IPS-18a (cell line): ENCODE measurements at regions not wholly inside any gene's neighbourhood (a gene's known extent, or its start where the extent isn't known, plus 50 kb on each side); places are given as distances from the start of the nearest gene placed in this dataset.
"Not testable (repeated sequence)": the region's sequence is repeated elsewhere in the genome, so short reads cannot be mapped to it uniquely, and the experiment has no call there.

Experiments
- H3K27ac ChIP-seq: one replicate; pipeline ENCODE4 v1.5.1; 2013; ENCODE audit warnings: low read length
- H3K27me3 ChIP-seq: one replicate; pipeline ENCODE4 v1.6.1; 2013; ENCODE audit warnings: mild to moderate bottlenecking, low read length; ENCODE audit not compliant: control insufficient read depth, insufficient read depth
- H3K36me3 ChIP-seq: one replicate; pipeline ENCODE4 v1.6.1; 2013; ENCODE audit warnings: low read depth, low read length; ENCODE audit not compliant: control insufficient read depth
- H3K4me1 ChIP-seq: one replicate; pipeline ENCODE4 v1.6.1; 2013; ENCODE audit warnings: low read depth, low read length; ENCODE audit not compliant: control insufficient read depth
- H3K4me3 ChIP-seq: one replicate; pipeline ENCODE4 v1.5.1; 2013; ENCODE audit warnings: low read length
- H3K9ac ChIP-seq: one replicate; pipeline ENCODE4 v1.6.1; 2013; ENCODE audit warnings: mild to moderate bottlenecking, low read length, moderate library complexity
- H3K9me3 ChIP-seq: one replicate; pipeline ENCODE4 v1.6.1; 2013; ENCODE audit warnings: low read depth, low read length; ENCODE audit not compliant: control insufficient read depth

DNA sequence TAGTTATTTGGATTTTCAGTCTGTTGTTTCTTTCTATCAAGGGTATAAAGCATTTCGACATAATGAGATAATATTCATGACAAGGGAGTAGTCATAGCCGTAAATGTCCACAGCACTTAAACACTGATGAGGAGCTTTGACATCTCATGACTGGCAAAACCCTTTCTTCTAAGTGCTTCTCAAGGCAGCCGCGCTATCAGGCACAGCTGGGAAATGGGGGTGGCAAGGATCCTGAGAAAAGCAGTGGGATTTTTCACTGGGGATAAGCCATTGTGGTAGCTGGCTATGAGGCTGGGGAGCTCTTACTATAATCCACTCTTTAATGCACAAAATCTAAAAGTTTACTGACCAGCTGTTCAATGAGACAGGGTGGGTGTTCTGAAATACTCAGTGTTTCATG lies 493.2 kb upstream of the KLF6 start:
- H3K4me3 ChIP-seq: no peak overlapping the region
- no peak overlapping the region for H3K9ac ChIP-seq
- no peaks in the 10 kb centered on the region for H3K9me3 ChIP-seq
- no peaks in the 10 kb centered on the region for H3K36me3 ChIP-seq
- H3K4me1 ChIP-seq: peaks cover 11% of the 10 kb centered on the region
- no peaks in the 10 kb centered on the region for H3K27me3 ChIP-seq
- H3K27ac ChIP-seq: no peak overlapping the region

DNA sequence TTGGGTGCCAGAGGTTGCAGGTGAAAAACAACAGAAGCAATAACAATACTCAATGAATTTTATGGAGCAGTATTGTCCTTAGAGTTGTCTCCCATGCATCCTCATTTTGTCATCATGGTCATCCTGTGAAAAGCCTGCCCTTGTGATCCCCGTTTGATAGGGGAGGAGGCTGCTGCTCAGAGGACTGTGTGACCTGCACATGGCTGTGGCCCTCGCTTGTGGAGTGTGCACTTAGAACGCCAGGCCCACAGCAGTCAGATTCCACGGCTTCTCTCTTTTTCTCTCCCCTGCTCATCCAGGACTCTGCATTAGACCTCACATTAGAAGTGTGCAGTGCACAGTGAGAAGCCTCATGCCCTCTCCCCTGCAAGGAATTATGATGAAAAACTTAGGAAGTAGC lies 491.1 kb upstream of the KLF6 start:
- H3K9me3 ChIP-seq: peaks cover 5% of the 10 kb centered on the region
- no peak overlapping the region for H3K27ac ChIP-seq
- no peaks in the 10 kb centered on the region for H3K27me3 ChIP-seq
- no peaks in the 10 kb centered on the region for H3K36me3 ChIP-seq
- H3K4me3 ChIP-seq: no peak overlapping the region
- H3K9ac ChIP-seq: no peak overlapping the region
- H3K4me1 ChIP-seq: peaks cover 5% of the 10 kb centered on the region

DNA sequence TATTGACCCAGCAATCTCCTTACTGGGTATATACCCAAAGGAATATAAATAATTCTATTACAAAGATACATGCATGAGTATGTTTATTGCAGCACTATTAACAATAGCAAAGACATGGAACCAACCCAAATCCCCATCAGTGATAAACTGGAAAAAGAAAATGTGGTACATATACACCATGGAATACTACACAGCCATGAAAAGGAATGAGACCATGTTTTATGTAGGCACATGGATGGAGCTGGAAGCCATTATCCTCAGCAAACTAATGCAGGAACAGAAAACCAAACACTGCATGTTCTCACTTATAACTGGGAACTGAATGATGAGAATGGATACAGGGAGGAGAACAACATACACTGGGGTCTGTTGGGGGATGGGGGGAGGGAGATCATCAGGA lies 489.7 kb upstream of the KLF6 start:
- H3K9me3 ChIP-seq: peaks cover 16% of the 10 kb centered on the region
- not testable (repeated sequence) for H3K4me1 ChIP-seq, H3K4me3 ChIP-seq, H3K27ac ChIP-seq, H3K36me3 ChIP-seq, H3K9ac ChIP-seq, H3K27me3 ChIP-seq

DNA sequence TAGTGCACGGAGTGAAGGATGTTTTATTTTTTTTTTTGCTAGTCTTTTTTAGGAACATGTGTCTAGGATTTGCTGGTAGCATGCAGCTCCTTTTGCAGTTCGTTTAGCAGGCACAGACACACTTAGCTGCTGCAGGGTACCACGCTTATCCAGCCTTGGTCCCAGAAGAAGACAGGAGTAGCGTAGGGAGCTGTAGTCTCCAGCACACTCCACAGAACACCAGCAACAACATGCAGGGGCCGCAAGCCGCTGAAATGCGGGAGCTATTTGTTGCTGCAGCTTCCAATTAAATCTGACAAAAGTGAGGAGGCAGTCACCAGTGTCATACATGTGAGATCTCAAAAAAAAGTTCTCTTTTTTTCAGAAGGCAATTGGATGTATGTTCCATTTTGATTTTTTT lies 486.2 kb upstream of the KLF6 start:
- Histone ChIP-seq H3K9me3 (peaks cover 16% of the 10 kb centered on the region), H3K27ac (no peak overlapping the region), H3K4me1 (no peaks in the 10 kb centered on the region), H3K36me3 (no peaks in the 10 kb centered on the region), H3K9ac (no peak overlapping the region), H3K27me3 (no peaks in the 10 kb centered on the region), H3K4me3 (no peak overlapping the region)

DNA sequence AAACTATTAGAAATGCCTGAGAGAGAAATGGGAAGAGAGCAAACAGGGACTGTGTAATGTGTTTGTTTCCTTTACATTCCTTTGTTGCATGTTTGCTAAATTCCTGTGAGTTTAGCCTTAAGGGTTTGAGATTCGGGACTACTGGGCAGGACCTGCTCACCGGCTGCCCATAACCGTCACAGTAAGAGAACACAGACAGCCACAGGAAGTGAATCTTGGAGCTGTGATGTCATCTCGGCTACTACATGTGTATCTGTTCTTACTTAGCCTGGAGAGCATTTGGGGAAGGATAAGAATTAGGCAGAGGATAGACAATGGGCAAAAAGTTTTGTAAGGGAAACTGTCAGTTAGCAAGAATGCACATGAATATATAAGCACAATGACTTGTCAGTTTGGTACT lies 485.1 kb upstream of the KLF6 start:
- Histone ChIP-seq H3K9me3 (peaks cover 16% of the 10 kb centered on the region), H3K9ac (no peak overlapping the region), H3K4me3 (no peak overlapping the region), H3K36me3 (no peaks in the 10 kb centered on the region), H3K27me3 (no peaks in the 10 kb centered on the region), H3K4me1 (no peaks in the 10 kb centered on the region), H3K27ac (no peak overlapping the region)

DNA sequence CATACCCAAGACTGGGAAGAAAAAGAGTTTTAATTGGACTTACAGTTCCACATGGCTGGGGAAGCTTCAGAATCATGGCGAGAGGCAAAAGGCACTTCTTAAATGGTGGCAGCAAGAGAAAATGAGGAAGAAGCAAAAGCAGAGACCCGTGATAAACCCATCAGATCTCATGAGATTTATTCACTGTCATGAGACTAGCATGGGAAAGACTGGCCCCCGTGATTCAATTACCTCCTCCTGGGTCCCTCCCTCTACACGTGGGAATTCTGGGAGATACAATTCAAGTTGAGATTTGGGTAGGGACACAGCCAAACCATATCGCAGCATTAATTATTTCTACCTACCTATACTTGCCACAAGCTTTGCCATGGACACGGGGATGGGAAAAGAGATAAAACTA lies 483.5 kb upstream of the KLF6 start:
- H3K9me3 ChIP-seq: peaks cover 16% of the 10 kb centered on the region
- not testable (repeated sequence) for H3K4me1 ChIP-seq, H3K27me3 ChIP-seq, H3K9ac ChIP-seq, H3K27ac ChIP-seq, H3K4me3 ChIP-seq, H3K36me3 ChIP-seq

DNA sequence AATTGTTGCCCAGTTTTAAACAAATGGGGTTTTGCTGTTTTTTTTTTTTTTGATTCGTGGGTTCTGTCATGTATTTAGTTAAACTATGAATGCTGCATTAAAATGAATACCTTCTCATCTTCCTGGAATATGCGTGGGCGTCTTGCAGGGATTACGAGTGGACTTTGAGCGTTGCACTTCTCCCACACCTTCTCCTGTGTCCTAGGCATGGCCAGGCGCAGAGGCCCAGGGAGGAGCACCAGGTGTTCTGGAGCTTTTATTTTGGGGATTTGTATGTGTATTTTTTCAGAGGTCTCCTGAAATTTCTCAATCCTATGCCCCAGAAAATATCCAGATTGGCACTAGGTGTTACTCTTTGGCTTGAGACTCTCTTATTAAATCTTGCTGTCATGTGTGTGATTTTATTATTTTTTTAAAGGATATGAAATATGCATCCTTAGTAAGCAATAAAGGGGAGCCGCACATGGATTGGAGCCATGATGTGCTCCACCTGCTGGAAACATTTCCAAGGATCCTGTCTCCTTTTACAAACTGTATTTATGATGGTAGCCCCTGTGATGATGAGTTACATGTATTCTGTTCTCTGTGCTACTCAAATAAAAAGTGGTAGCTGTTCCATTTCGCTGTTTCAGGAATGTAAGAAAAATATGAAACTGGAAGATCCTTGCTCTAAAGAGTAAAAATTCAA lies 482.2 kb upstream of the KLF6 start:
- no peaks in the 10 kb centered on the region for H3K4me1 ChIP-seq

DNA sequence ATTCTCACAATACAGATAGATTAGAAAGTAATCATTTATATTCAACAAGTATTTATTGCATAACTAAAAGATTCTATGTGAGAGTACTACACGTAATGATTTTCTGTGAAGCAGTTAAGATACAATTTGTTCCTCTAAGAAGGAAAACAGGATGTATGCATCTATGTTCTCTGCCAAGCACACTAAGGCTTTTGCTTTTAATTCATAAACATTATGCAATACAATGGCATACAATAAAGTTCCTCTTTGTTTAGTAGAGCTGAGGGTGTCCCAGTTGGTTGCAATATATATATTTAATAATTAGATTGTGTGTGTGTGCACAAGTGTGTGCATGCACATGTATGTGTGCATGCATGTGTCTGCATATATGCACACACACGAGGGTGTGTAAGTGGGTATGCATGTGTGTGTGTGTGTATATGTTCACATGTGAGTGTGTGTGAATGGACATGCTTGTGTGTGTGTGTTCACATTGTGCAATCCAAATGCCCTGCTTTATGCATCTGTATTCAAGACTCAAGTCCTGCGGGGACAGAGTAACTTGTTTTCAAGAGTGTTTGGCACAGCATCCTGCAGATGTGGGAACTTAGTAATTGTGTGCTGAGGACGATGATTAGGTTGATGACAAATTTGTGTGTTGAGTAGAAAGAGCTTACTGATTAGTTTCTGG lies 481.5 kb upstream of the KLF6 start:
- no peaks in the 10 kb centered on the region for H3K27me3 ChIP-seq
- H3K9me3 ChIP-seq: peaks cover 15% of the 10 kb centered on the region
- H3K36me3 ChIP-seq: no peaks in the 10 kb centered on the region
- H3K4me1 ChIP-seq: no peaks in the 10 kb centered on the region
- no peak overlapping the region for H3K4me3 ChIP-seq
- H3K27ac ChIP-seq: no peak overlapping the region
- H3K9ac ChIP-seq: no peak overlapping the region

More for the DNA sequence above, 482.2 kb upstream of the KLF6 start:
- Histone ChIP-seq H3K36me3 (no peaks in the 10 kb centered on the region), H3K4me3 (no peak overlapping the region), H3K9ac (no peak overlapping the region), H3K27ac (no peak overlapping the region), H3K9me3 (peaks cover 16% of the 10 kb centered on the region), H3K27me3 (no peaks in the 10 kb centered on the region)

DNA sequence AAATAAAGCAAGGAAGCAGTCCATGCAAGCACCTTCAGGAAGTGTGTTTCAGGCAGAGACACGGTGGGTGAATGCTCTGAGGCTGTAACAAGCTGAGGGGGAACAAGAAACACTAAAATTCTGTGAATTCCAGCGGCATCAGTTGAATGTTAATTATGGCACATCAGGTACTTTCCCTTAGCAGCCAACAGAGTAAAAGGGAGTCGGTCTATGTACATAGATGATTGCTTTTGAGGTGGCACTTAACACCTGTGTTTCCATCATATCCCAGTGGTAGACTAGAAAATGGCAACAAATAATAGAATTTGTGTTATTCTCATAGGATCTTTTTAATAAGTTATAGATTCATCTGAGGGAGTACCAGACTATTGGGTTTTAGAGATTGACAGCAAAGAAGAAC lies 481.0 kb upstream of the KLF6 start:
- no peaks in the 10 kb centered on the region for H3K27me3 ChIP-seq
- no peak overlapping the region for H3K27ac ChIP-seq
- H3K9me3 ChIP-seq: peaks cover 9% of the 10 kb centered on the region
- no peak overlapping the region for H3K4me3 ChIP-seq
- no peaks in the 10 kb centered on the region for H3K4me1 ChIP-seq
- H3K9ac ChIP-seq: no peak overlapping the region
- H3K36me3 ChIP-seq: no peaks in the 10 kb centered on the region

DNA sequence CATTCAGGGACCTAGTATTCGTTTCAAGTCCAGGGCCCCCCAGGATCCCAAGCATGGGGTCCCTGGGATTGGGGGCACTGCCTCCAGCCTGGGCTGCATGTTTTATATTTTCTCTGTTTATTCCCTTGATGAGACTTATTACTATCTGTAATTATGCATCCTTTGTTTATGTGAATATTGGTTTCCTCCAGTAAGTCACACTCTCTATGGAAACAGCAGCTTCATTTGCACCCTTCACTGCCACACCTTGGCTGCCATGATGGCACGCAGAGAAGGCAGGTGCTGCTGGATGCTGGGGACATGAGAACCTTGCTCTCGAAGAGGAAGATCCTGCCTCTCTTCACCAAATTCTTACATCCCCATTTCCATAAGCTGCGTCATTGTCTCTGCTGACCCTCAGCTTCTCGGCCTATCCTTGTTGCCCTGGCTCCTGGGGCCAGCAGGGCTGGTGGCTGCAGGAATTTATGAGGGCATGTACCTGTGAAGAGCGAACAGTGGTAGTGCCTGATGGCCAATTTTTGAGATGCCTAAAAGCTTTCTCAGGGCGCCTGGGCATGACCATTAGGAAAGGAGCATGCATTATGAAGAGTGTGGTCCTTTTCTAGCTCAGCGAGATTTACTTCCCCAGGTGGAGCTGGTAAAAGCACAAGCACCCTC lies 479.3 kb upstream of the KLF6 start:
- no peaks in the 10 kb centered on the region for H3K4me1 ChIP-seq
- H3K27ac ChIP-seq: no peak overlapping the region
- H3K36me3 ChIP-seq: no peaks in the 10 kb centered on the region
- H3K27me3 ChIP-seq: no peaks in the 10 kb centered on the region
- no peak overlapping the region for H3K4me3 ChIP-seq
- no peak overlapping the region for H3K9ac ChIP-seq
- no peaks in the 10 kb centered on the region for H3K9me3 ChIP-seq

DNA sequence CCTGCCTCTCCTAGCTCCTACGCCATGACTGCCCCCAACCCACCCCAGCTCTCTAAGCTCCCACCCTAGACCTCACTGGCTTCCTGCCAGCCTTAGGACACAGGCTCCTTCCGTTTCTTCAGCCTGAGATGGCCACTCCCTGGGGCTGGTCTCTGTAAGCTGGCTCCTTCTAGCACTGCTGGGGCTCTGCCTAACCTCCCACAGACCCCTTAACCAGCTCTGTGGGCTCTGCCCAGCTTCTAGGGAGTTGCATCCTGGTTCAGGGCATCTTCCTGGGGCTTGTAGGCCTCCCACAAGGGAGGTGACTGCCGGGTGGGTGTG lies 478.6 kb upstream of the KLF6 start:
- Histone ChIP-seq H3K27ac (no peak overlapping the region), H3K9me3 (no peaks in the 10 kb centered on the region), H3K4me3 (no peak overlapping the region), H3K9ac (no peak overlapping the region), H3K36me3 (no peaks in the 10 kb centered on the region), H3K4me1 (no peaks in the 10 kb centered on the region), H3K27me3 (no peaks in the 10 kb centered on the region)
